ENCODE measurements at regions not wholly inside any gene's neighbourhood (a gene's known extent, or its start where the extent isn't known, plus 50 kb on each side); places are given as distances from the start of the nearest gene placed in this dataset.

- no peaks in the 10 kb centered on the region for H3K36me3 ChIP-seq (ENCODE audit: low read depth, low read length)
- no TSS peak for BruUV-seq (replicated peaks)
- ChIA-PET CTCF (no interaction called here), POLR2A (ENCODE audit: unreplicated experiment) (no interaction called here)
- 0 out of 2 replicates have a peak overlapping the region, but pooled peaks have one; percentile 10 for H2AFZ ChIP-seq (ENCODE audit: low read length)
- intact Hi-C loops (cut with micrococcal nuclease): no loop called here
- no peaks in the 10 kb centered on the region for H4K20me1 ChIP-seq (ENCODE audit: low read length)
- no peaks in the 10 kb centered on the region for H3F3A ChIP-seq (ENCODE audit: low read length, unreplicated experiment)
- DNase-seq: no peak
- no peaks in the 10 kb centered on the region for H3K27me3 ChIP-seq (ENCODE audit: low read length)
- no peak overlapping the region for H3K27ac ChIP-seq (ENCODE audit: low read length)
- TF ChIP-seq CTCF (conservative IDR thresholded peaks at IDR 0.05; ENCODE audit: low read depth, low read length) (no peak), EZH2phosphoT487 (IDR thresholded peaks at IDR 0.05; ENCODE audit: borderline replicate concordance, low read length) (no peak), EZH2 (IDR thresholded peaks at IDR 0.05; ENCODE audit: low read length, unreplicated experiment) (no peak)
- ATAC-seq: no peak
- no peak overlapping the region for H3K4me3 ChIP-seq (ENCODE audit: low read length)
- H3K9ac ChIP-seq (ENCODE audit: low read length): no peak overlapping the region
- no peaks in the 10 kb centered on the region for H3K9me2 ChIP-seq (replicated peaks; ENCODE audit: low read length)
- H3K9me3 ChIP-seq (ENCODE audit: low read length): no peaks in the 10 kb centered on the region
- H3K4me2 ChIP-seq (ENCODE audit: low read length): no peak overlapping the region
- no peaks in the 10 kb centered on the region for H3K79me2 ChIP-seq (ENCODE audit: low read length)
- no peaks in the 10 kb centered on the region for H3K4me1 ChIP-seq (ENCODE audit: insufficient read depth, low read length)
Measured at GRCh38 chr1:218643926-218644325, 298.8 kb downstream of the TGFB2 start.

- no TSS peak for BruUV-seq (replicated peaks)
- no peaks in the 10 kb centered on the region for H3K9me2 ChIP-seq (replicated peaks; ENCODE audit: low read length)
- no peak for TF ChIP-seq CTCF (conservative IDR thresholded peaks at IDR 0.05; ENCODE audit: low read depth, low read length)
- intact Hi-C loops (cut with micrococcal nuclease): no loop called here
- no peaks in the 10 kb centered on the region for H3K36me3 ChIP-seq (ENCODE audit: low read depth, low read length)
- ATAC-seq (peak; percentile 53), DNase-seq (no peak)
- H3F3A ChIP-seq (ENCODE audit: low read length, unreplicated experiment): no peaks in the 10 kb centered on the region
- H3K79me2 ChIP-seq (ENCODE audit: low read length): no peaks in the 10 kb centered on the region
- no peak overlapping the region for H3K9ac ChIP-seq (ENCODE audit: low read length)
- H4K20me1 ChIP-seq (ENCODE audit: low read length): no peaks in the 10 kb centered on the region
- no peaks in the 10 kb centered on the region for H3K27me3 ChIP-seq (ENCODE audit: low read length)
- no peak overlapping the region for H3K4me2 ChIP-seq (ENCODE audit: low read length)
- H3K4me1 ChIP-seq (ENCODE audit: insufficient read depth, low read length): no peaks in the 10 kb centered on the region
- H3K9me3 ChIP-seq (ENCODE audit: low read length): no peaks in the 10 kb centered on the region
- H3K4me3 ChIP-seq (ENCODE audit: low read length): no peak overlapping the region
- H2AFZ ChIP-seq (ENCODE audit: low read length): no peak overlapping the region
- ChIA-PET POLR2A (ENCODE audit: unreplicated experiment) (interaction anchor here (0.6 kb wide), 1 partner anchor 227 kb away, joined by 3 read pairs; no protein-coding TSS in a partner anchor), CTCF (no interaction called here)
- no peak overlapping the region for H3K27ac ChIP-seq (ENCODE audit: low read length)
Measured at GRCh38 chr1:218646288-218646687, 301.2 kb downstream of the TGFB2 start.

GRCh38 chr1:218656301-218657037 lies 311.3 kb downstream of the TGFB2 start:
- ATAC-seq (peak; percentile 30), DNase-seq (peak; percentile 94)
- no peak for TF ChIP-seq EZH2 (IDR thresholded peaks at IDR 0.05; ENCODE audit: low read length, unreplicated experiment)
- TF ChIP-seq EZH2phosphoT487 (IDR thresholded peaks at IDR 0.05; ENCODE audit: borderline replicate concordance, low read length): no peak
- no TSS peak for BruUV-seq (replicated peaks)
- H3F3A ChIP-seq (ENCODE audit: low read length, unreplicated experiment): no peaks in the 10 kb centered on the region
- peak overlapping the region; percentile 71 for H3K27ac ChIP-seq (ENCODE audit: low read length)
- H3K4me3 ChIP-seq (ENCODE audit: low read length): no peak overlapping the region
- POLR2A ChIA-PET (ENCODE audit: unreplicated experiment): no interaction called here
- intact Hi-C loops (cut with micrococcal nuclease): loop anchor here (5.0 kb wide), 1 partner anchor 294 kb away; no protein-coding TSS in a partner anchor
- CTCF ChIA-PET: no interaction called here
- peak overlapping the region; percentile 10 for H2AFZ ChIP-seq (ENCODE audit: low read length)
- H3K4me2 ChIP-seq (ENCODE audit: low read length): peak overlapping the region; percentile 14
- H4K20me1 ChIP-seq (ENCODE audit: low read length): no peaks in the 10 kb centered on the region
- H3K9me2 ChIP-seq (replicated peaks; ENCODE audit: low read length): 0 out of 2 replicates have a peak, but pooled peaks cover 4% of the 10 kb centered on the region
- H3K9ac ChIP-seq (ENCODE audit: low read length): peak overlapping the region; percentile 3; the same call in 1 of the 2 replicates
- peaks cover 59% of the 10 kb centered on the region for H3K4me1 ChIP-seq (ENCODE audit: insufficient read depth, low read length)
- H3K27me3 ChIP-seq (ENCODE audit: low read length): no peaks in the 10 kb centered on the region
- H3K79me2 ChIP-seq (ENCODE audit: low read length): no peaks in the 10 kb centered on the region
- no peaks in the 10 kb centered on the region for H3K9me3 ChIP-seq (ENCODE audit: low read length)
- no peaks in the 10 kb centered on the region for H3K36me3 ChIP-seq (ENCODE audit: low read depth, low read length)
